BLaER1 (cell line): ENCODE measurements at regions not wholly inside any gene's neighbourhood (a gene's known extent, or its start where the extent isn't known, plus 50 kb on each side); places are given as distances from the start of the nearest gene placed in this dataset.

Experiments
- H3K27ac ChIP-seq: shearing (Covaris generic); formaldehyde crosslinking; 2 replicates; pipeline ENCODE4 v1.8.1; 2022
- H3K27me3 ChIP-seq: shearing (Covaris generic); formaldehyde crosslinking; 2 replicates; pipeline ENCODE4 v1.8.1; 2022
- H3K36me3 ChIP-seq: shearing (Covaris generic); formaldehyde crosslinking; 2 replicates; pipeline ENCODE4 v1.8.1; 2022
- H3K4me1 ChIP-seq: shearing (Covaris generic); formaldehyde crosslinking; 2 replicates; pipeline ENCODE4 v1.8.1; 2022
- H3K4me2 ChIP-seq: shearing (Covaris generic); formaldehyde crosslinking; 2 replicates; pipeline ENCODE4 v1.8.1; 2022
- H3K4me3 ChIP-seq: shearing (Covaris generic); formaldehyde crosslinking; 2 replicates; pipeline ENCODE4 v1.8.1; 2022
- H3K9ac ChIP-seq: shearing (Covaris generic); formaldehyde crosslinking; 2 replicates; pipeline ENCODE4 v1.8.1; 2022
- H3K9me3 ChIP-seq: shearing (Covaris generic); formaldehyde crosslinking; 2 replicates; pipeline ENCODE4 v1.8.1; 2022
- H4K20me1 ChIP-seq: shearing (Covaris generic); formaldehyde crosslinking; 2 replicates; pipeline ENCODE4 v1.8.1; 2022
- Cebpa-rat ChIP-seq: shearing (Covaris generic); IDR thresholded peaks from 2 replicates; pipeline ENCODE4 v1.8.1; 2022

DNA sequence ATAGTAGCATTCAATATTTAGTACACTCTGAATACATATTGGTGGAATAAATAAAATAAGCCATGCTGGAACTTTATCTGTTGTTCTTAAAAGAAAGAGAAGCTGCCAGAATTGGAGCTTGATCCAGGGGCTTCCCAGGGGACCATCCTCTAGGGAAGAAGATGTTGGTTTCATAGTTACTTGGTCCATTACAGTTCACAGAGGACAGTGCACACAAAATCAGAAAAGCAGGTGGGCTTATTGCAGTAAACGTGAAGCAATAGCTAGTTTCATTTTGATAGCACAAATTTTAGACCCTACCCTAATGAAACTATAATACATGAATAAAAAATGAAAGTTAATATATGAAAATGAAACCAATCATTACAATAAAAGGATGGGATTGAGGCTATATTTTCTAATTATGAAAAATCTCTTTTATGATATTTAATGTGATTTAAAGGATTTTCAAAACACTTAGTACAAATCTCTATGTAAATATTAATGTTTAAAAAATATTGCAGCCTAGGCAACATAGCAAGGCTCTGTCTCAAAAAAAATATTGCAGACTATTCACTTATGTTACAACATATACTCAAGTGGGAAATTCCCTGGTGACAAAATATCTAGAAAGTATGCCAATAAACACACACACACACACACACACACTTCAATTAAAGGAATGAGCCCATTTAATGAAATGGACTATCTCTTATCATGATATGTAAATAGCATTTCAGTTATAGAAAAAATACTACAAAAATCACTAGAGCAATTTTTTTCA, 227.0 kb upstream of the MARCKS start:
- no peak overlapping the region for H3K4me3 ChIP-seq
- peak overlapping the region; percentile 81 for H3K4me2 ChIP-seq
- H4K20me1 ChIP-seq = no peaks in the 10 kb centered on the region
- H3K27ac ChIP-seq = no peak overlapping the region
- no peaks in the 10 kb centered on the region for H3K27me3 ChIP-seq
- TF ChIP-seq Cebpa-rat = no peak
- H3K9ac ChIP-seq = no peak overlapping the region
- H3K36me3 ChIP-seq = no peaks in the 10 kb centered on the region
- H3K9me3 ChIP-seq = no peaks in the 10 kb centered on the region
- peaks cover 49% of the 10 kb centered on the region for H3K4me1 ChIP-seq

DNA sequence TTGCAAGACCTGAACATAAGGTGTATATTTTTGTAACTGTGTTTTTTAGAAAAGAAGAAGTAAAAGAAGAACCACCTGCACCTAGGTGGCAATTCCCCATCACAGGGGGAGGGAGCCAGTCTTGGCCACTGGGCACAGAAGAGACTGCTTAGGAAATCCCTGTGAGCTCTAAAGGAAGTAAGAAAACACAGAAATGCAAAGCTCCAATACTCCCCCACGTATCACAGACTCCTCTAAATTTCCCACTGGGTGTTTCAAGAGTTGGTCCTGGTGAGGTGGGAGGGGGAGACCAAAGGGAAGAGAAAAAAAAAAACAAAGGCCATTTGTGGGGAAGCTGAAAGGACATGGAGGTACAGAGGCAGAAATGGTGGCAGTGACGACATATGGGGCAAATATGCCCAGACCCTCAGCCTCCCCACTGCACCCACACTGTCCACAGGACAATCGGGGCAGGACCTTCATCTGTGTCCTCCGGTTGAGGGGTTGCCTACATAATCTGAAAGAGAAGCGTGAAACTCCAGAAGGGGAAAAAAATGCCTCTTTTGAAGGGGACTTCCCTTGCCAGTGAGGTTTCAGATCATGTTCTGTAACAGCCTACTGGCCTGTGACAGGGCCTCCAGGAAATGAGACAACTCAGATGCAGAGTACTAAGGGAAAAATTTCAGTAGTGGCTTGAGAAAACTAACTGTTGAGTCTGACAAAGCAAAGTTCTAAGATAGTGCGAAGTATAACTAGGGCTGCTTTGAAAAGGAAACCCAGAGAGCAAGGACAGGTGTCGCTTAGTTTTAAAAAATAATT, 226.2 kb upstream of the MARCKS start:
- H3K4me1 ChIP-seq = peaks cover 52% of the 10 kb centered on the region
- no peak for TF ChIP-seq Cebpa-rat
- H3K4me2 ChIP-seq = peak overlapping the region; percentile 81
- H3K36me3 ChIP-seq = no peaks in the 10 kb centered on the region
- H3K27me3 ChIP-seq = no peaks in the 10 kb centered on the region
- no peaks in the 10 kb centered on the region for H3K9me3 ChIP-seq
- peak overlapping the region; percentile 26; the same call in 1 of the 2 replicates for H3K4me3 ChIP-seq
- peak overlapping the region; percentile 60; the same call in 1 of the 2 replicates for H3K9ac ChIP-seq
- H4K20me1 ChIP-seq = no peaks in the 10 kb centered on the region
- H3K27ac ChIP-seq = peak overlapping the region; percentile 74

DNA sequence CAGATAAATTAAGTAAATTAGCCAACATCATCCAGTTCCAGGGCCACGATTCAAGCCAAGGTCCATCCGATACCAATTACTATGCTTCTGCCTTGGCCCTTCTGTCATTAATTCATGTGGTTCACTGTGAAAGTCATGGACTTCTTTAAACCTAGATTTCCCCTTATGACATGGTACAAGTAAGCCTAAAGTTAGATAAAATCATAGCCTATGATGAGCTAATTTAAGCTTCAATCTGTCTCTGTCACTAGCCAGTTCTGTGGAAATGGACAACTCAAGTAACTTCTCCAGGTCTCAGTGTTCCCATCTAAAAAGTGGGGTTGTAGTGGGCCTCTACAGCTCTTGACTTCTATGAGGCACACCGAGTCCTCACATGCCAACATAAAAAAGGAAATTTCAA, 225.5 kb upstream of the MARCKS start:
- H3K9ac ChIP-seq = no peak overlapping the region
- no peaks in the 10 kb centered on the region for H4K20me1 ChIP-seq
- peaks cover 52% of the 10 kb centered on the region for H3K4me1 ChIP-seq
- no peaks in the 10 kb centered on the region for H3K9me3 ChIP-seq
- no peak overlapping the region for H3K4me3 ChIP-seq
- H3K36me3 ChIP-seq = no peaks in the 10 kb centered on the region
- TF ChIP-seq Cebpa-rat = no peak
- H3K27me3 ChIP-seq = no peaks in the 10 kb centered on the region
- peak overlapping the region; percentile 81 for H3K4me2 ChIP-seq
- peak overlapping the region; percentile 74 for H3K27ac ChIP-seq

DNA sequence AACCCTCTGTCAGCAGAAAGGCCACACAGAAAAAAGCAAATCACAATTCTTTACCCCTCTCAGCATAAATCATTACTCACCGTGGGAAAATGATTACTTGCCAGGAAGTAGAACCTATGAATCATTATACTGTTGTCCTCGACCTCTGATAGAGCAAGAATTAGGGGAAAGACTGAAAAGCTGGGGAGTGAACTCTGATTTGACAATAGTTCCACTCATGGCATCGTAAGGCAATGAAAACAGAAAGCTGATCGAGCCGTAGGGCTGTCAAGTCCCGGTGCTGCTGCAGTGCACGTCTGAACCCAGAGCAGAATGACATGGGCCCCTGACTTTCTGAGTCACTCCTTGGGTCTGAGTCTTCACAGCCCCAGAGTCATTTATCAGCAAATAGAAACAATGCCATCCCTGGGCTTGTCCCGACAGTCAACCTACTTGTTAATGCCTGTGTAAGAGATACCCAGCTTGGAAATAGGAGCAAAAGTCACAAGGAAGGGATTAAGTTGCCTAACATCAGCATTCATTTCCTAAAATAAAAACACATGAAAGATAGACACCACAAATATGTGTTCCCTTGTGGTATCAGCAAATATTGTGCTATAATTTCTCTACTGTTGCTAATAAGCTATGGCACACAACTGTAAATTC, 224.8 kb upstream of the MARCKS start:
- no peak for TF ChIP-seq Cebpa-rat
- no peak overlapping the region for H3K9ac ChIP-seq
- no peaks in the 10 kb centered on the region for H4K20me1 ChIP-seq
- peaks cover 52% of the 10 kb centered on the region for H3K4me1 ChIP-seq
- no peaks in the 10 kb centered on the region for H3K9me3 ChIP-seq
- no peak overlapping the region for H3K27ac ChIP-seq
- no peak overlapping the region for H3K4me2 ChIP-seq
- no peaks in the 10 kb centered on the region for H3K27me3 ChIP-seq
- no peak overlapping the region for H3K4me3 ChIP-seq
- H3K36me3 ChIP-seq = no peaks in the 10 kb centered on the region

DNA sequence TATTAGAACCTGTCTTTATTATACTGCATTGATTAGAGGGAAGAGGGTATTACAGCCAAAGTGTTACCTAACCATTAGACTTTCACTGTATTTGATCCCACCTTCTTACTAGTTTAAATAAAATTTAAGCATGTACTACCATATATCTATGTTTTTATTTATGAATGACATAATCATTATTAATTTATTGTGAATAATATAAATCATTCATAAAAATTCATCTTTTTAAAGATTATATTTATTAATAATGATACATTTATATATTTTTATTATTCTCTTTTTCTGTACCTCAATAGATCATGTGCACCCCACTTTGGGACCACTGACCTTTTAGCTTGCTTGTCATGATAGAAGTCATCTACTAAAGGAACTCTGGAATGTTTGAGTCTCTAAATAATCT, 223.5 kb upstream of the MARCKS start:
- Histone ChIP-seq H3K4me2 (no peak overlapping the region), H3K27ac (no peak overlapping the region)
- TF ChIP-seq Cebpa-rat = no peak

DNA sequence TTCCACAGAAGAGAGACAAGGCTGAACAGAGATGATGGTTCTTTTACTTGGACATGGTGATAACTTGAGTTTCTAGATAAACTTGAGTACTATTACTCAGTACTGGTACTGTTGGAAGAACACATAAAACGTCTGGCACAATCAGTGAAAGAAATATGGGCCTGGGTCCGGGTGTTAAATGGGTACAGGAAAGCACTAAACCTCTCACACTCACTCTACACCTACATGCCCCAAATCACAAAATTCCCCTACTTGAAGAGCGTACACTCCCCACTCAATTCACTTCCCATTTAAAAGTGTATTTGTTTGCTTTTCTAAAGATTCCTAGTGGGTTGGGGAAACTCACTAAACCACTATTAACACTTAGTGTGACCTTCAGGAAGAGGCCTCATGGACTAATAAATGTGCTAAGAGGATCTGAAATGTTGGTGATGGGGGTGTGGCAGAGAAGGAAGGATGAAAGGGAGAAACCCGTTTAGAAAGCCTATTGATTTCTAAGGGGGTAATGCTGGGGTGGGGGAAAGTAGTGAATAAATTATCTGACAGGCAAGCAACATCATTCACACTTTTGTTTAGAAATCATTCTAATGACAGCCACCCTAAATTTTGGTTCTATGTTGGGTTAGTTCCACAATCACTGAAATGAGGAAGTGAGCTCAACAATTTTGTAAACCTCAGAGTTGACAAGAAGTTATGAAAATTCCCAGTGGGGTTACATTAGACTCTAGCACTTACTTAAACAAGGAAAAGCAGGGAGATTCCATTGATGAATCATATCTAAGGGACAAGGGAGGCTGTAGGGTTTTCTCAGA, 222.6 kb upstream of the MARCKS start:
- H3K4me2 ChIP-seq = peak overlapping the region; percentile 50
- H3K4me3 ChIP-seq = no peak overlapping the region
- H4K20me1 ChIP-seq = no peaks in the 10 kb centered on the region
- no peak overlapping the region for H3K9ac ChIP-seq
- no peak overlapping the region for H3K27ac ChIP-seq
- TF ChIP-seq Cebpa-rat = no peak
- H3K36me3 ChIP-seq = no peaks in the 10 kb centered on the region
- H3K9me3 ChIP-seq = no peaks in the 10 kb centered on the region
- H3K27me3 ChIP-seq = no peaks in the 10 kb centered on the region
- H3K4me1 ChIP-seq = peaks cover 44% of the 10 kb centered on the region

More for the DNA sequence above, 223.5 kb upstream of the MARCKS start:
- H3K27me3 ChIP-seq = no peaks in the 10 kb centered on the region
- no peaks in the 10 kb centered on the region for H3K36me3 ChIP-seq
- no peaks in the 10 kb centered on the region for H4K20me1 ChIP-seq
- H3K4me3 ChIP-seq = no peak overlapping the region
- no peaks in the 10 kb centered on the region for H3K9me3 ChIP-seq
- peaks cover 52% of the 10 kb centered on the region for H3K4me1 ChIP-seq
- H3K9ac ChIP-seq = no peak overlapping the region

DNA sequence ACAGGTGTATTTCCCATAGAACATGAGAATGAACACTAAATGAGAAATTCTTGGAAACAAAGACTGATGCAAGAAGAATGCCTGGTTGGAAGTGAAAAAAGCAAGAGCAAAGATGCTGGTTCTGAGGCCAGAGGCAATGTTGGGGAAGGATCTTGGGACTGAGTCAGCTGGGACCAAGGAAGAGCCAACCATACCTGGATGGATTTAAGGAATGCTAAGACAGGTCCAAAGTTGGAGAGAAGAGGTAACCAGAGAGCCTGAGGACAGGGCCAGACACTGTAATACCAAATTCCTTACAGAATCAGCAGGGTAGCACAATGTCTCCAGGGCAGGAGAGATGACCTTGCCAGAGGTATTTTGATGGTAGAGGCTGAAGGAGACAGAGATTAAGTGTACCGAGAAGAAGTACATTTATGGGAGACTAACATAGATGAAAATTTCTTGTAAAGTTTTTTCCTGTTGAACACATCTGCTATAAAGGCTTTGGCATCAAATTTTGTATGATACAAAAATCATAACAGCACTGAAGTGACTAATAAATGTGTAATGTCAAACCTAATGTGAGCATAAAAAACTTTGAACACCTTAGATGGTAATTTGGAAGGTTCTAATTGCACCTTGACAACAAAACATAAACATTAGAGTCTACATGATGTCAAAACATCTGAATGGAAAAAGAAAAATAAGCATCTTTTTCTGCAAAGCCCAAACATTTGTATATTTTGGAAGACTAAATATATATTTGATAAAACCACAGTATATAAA, 221.7 kb upstream of the MARCKS start:
- Histone ChIP-seq H3K4me2 (peak overlapping the region; percentile 50), H4K20me1 (no peaks in the 10 kb centered on the region), H3K9ac (no peak overlapping the region), H3K36me3 (no peaks in the 10 kb centered on the region), H3K9me3 (no peaks in the 10 kb centered on the region), H3K4me1 (peaks cover 36% of the 10 kb centered on the region), H3K27ac (no peak overlapping the region), H3K4me3 (no peak overlapping the region), H3K27me3 (no peaks in the 10 kb centered on the region)
- TF ChIP-seq Cebpa-rat = no peak

- no peak for TF ChIP-seq Cebpa-rat
- Histone ChIP-seq H4K20me1 (no peaks in the 10 kb centered on the region), H3K27ac (no peak overlapping the region), H3K36me3 (no peaks in the 10 kb centered on the region), H3K4me3 (no peak overlapping the region), H3K9ac (no peak overlapping the region), H3K9me3 (no peaks in the 10 kb centered on the region), H3K4me2 (no peak overlapping the region), H3K27me3 (no peaks in the 10 kb centered on the region), H3K4me1 (peaks cover 26% of the 10 kb centered on the region)
Observed at GRCh38 chr6:113636357-113636824, 220.8 kb upstream of the MARCKS start.

DNA sequence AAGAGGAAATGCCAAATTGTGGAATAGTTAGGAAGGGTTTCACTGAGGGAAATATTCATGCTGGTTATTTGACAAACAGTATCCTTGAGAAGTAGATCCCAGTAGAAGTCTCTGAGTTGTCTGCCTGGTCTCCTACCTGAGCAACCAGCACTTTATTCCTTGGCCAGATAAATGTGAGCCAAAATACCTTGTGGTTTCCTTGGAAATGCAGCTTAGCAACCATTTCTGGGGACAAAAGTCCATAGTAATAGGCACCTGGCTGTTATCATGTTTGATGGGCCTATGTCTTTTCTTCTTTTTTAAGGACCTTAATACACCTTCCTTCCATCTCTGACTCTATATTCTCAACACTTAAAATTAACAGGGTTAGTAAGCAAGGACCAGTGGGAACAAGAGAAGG, 217.1 kb upstream of the MARCKS start:
- Histone ChIP-seq H3K36me3 (no peaks in the 10 kb centered on the region), H3K9ac (no peak overlapping the region), H3K4me1 (peaks cover 4% of the 10 kb centered on the region), H3K27ac (no peak overlapping the region), H3K27me3 (no peaks in the 10 kb centered on the region), H3K4me3 (no peak overlapping the region), H3K9me3 (no peaks in the 10 kb centered on the region), H4K20me1 (no peaks in the 10 kb centered on the region), H3K4me2 (no peak overlapping the region)
- TF ChIP-seq Cebpa-rat = no peak
